ENCODE measurements at regions not wholly inside any gene's neighbourhood (a gene's known extent, or its start where the extent isn't known, plus 50 kb on each side); places are given as distances from the start of the nearest gene placed in this dataset.

- DNase-seq: no peak
Measured at GRCh38 chr12:30506411-30506810, 189.3 kb downstream of the IPO8 start.

GRCh38 chr12:30501718-30502117 is 194.0 kb downstream of the IPO8 start:
- DNase-seq: no peak

- DNase-seq: no peak
Measured at GRCh38 chr12:30500532-30500931, 195.1 kb downstream of the IPO8 start.

GRCh38 chr12:30485230-30485890 is 210.3 kb downstream of the IPO8 start:
- DNase-seq: no peak

- DNase-seq: no peak
Measured at GRCh38 chr12:30484658-30485057, 211.0 kb downstream of the IPO8 start.

- DNase-seq: no peak
Measured at GRCh38 chr12:30482650-30483049, 213.0 kb downstream of the IPO8 start.

- no peak for DNase-seq
Measured at GRCh38 chr12:30473274-30473673, 222.4 kb downstream of the IPO8 start.

- no peak for DNase-seq
Measured at GRCh38 chr12:30466093-30466585, 229.5 kb downstream of the IPO8 start.

- no peak for DNase-seq
Measured at GRCh38 chr12:30463636-30464035, 232.0 kb downstream of the IPO8 start.

GRCh38 chr12:30462249-30462648 is 233.4 kb downstream of the IPO8 start:
- DNase-seq: no peak

GRCh38 chr12:30461026-30461615 is 234.5 kb downstream of the IPO8 start:
- DNase-seq: no peak

- no peak for DNase-seq
Measured at GRCh38 chr12:30458453-30458852, 237.2 kb downstream of the IPO8 start.

- DNase-seq: no peak
Measured at GRCh38 chr12:30457621-30458289, 237.9 kb downstream of the IPO8 start.

GRCh38 chr12:30450872-30451271 is 244.8 kb downstream of the IPO8 start:
- DNase-seq: no peak

- no peak for DNase-seq
Measured at GRCh38 chr12:30450226-30450625, 245.4 kb downstream of the IPO8 start.

- DNase-seq: no peak
Measured at GRCh38 chr12:30448038-30448437, 247.6 kb downstream of the IPO8 start.

GRCh38 chr12:30447061-30447750 is 248.5 kb downstream of the IPO8 start:
- no peak for DNase-seq

GRCh38 chr12:30442461-30442860 is 253.2 kb downstream of the IPO8 start:
- no peak for DNase-seq

GRCh38 chr12:30440826-30441602 is 254.7 kb downstream of the IPO8 start:
- DNase-seq: no peak

- no peak for DNase-seq
Measured at GRCh38 chr12:30439201-30439600, 256.5 kb downstream of the IPO8 start.

GRCh38 chr12:30438601-30439041 is 257.0 kb downstream of the IPO8 start:
- no peak for DNase-seq

- DNase-seq: no peak
Measured at GRCh38 chr12:30437616-30438015, 258.1 kb downstream of the IPO8 start.

GRCh38 chr12:30437044-30437443 is 258.6 kb downstream of the IPO8 start:
- no peak for DNase-seq

Measured in activated CD8-positive, alpha-beta memory T cell treated with anti-CD3 and anti-CD28 coated beads, Interleukin-2, amount 50 U/mL, for 48 hours (primary cell).